Breast epithelium (tissue), 3 donors: ENCODE measurements at regions not wholly inside any gene's neighbourhood (a gene's known extent, or its start where the extent isn't known, plus 50 kb on each side); places are given as distances from the start of the nearest gene placed in this dataset.

Source experiments
- CTCF ChIP-seq, 3 donors: fragments of 450-650 bp; IDR thresholded peaks; one replicate each; pipeline ENCODE4 v1.5.1; 2016 to 2017; ENCODE audit warnings: antibody characterized with exemption in 3 of 3, mild to moderate bottlenecking in 3 of 3, moderate library complexity in 3 of 3
- POLR2A ChIP-seq: fragments of 450-650 bp; IDR thresholded peaks from one replicate; pipeline ENCODE4 v1.6.1; 2016; ENCODE audit warnings: antibody characterized with exemption, mild to moderate bottlenecking, moderate library complexity

- TF ChIP-seq CTCF (IDR thresholded peaks at IDR 0.05) (no peak), POLR2A (no peak)
Observed at GRCh38 chr9:80839821-80840675, 849.3 kb downstream of the TLE1 start.
